ENCODE measurements at regions not wholly inside any gene's neighbourhood (a gene's known extent, or its start where the extent isn't known, plus 50 kb on each side); places are given as distances from the start of the nearest gene placed in this dataset.

DNA sequence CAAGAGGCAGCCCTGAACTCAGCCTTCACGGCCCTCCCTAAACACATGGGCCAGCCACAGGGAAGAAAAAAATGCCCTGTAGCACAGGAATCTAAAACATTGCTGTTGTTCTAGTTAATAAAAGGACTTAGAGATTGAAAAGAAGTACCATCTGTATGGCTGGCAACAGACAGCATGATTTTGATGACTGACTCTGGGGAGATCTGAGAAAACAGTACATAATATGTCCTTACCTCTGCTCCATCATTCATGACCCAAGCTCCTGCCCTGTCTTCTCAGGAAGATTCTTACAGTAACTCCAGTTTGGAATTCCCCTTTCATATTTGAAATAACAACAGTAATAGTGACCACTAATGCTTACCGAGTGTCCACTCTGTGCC is 244.2 kb downstream of the ETS1 start:
- no peak for TF ChIP-seq POLR2A (IDR thresholded peaks at IDR 0.05; ENCODE audit: low read depth, low read length)
- TF ChIP-seq MYC (IDR thresholded peaks at IDR 0.05; ENCODE audit: low read depth, low read length) = no peak
- TF ChIP-seq, protein P1, sequence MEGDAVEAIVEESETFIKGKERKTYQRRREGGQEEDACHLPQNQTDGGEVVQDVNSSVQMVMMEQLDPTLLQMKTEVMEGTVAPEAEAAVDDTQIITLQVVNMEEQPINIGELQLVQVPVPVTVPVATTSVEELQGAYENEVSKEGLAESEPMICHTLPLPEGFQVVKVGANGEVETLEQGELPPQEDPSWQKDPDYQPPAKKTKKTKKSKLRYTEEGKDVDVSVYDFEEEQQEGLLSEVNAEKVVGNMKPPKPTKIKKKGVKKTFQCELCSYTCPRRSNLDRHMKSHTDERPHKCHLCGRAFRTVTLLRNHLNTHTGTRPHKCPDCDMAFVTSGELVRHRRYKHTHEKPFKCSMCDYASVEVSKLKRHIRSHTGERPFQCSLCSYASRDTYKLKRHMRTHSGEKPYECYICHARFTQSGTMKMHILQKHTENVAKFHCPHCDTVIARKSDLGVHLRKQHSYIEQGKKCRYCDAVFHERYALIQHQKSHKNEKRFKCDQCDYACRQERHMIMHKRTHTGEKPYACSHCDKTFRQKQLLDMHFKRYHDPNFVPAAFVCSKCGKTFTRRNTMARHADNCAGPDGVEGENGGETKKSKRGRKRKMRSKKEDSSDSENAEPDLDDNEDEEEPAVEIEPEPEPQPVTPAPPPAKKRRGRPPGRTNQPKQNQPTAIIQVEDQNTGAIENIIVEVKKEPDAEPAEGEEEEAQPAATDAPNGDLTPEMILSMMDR (IDR thresholded peaks at IDR 0.05; ENCODE audit: extremely low read depth in 1 of 2, insufficient read depth in 1 of 2, low read depth in 1 of 2, low read length in 2 of 2) = no peak
- TF ChIP-seq POLR2AphosphoS5 (IDR thresholded peaks at IDR 0.05; ENCODE audit: insufficient read depth, low read depth, low read length) = no peak
- TF ChIP-seq EZH2 (IDR thresholded peaks at IDR 0.05; ENCODE audit: borderline replicate concordance, low read depth, low read length, severe bottlenecking) = no peak
- TF ChIP-seq, protein P2, sequence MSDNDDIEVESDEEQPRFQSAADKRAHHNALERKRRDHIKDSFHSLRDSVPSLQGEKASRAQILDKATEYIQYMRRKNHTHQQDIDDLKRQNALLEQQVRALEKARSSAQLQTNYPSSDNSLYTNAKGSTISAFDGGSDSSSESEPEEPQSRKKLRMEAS (IDR thresholded peaks at IDR 0.05; ENCODE audit: insufficient read depth, insufficient read length) = no peak
- no peak for TF ChIP-seq GATA2 (IDR thresholded peaks at IDR 0.05; ENCODE audit: insufficient read depth, insufficient read length, low read depth, low read length)

Data from endothelial cell of umbilical vein (primary cell).